Stimulated activated naive CD4-positive, alpha-beta T cell treated with Interleukin-2 at 50 U/mL for 16 hours (primary cell): ENCODE measurements at regions not wholly inside any gene's neighbourhood (a gene's known extent, or its start where the extent isn't known, plus 50 kb on each side); places are given as distances from the start of the nearest gene placed in this dataset.

Source experiments
- DNase-seq: peaks from one replicate; lab custom pipeline; 2025; lab: John Stamatoyannopoulos, UW

DNA sequence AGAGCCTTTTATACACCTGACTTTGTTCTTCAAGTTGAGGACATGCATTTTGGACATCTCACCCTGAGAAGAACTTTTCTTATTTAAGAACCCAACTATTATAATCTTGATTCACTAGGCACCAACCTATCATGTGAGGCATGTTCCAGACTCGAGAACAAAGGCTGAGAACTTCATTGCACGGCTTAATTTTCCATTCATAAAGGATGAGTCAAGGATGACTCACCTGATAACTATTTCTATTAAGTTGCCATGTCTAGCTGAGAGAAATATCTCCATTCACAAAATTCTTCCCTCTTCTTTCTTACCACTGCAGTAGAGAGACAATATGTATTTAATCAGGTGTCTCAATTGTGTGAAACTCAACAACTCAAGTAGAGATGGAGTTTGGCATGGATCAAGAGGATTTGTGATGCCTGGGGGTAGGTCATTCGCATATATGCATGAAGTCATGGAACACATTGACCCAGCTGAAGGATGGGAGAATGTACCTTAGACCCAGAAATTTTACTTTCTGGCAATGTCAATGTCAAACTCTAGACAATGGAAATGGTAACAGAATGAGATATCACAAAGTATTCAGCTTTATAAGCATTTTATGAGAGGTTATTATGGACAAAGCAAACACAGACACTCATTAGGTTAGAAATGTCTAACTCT, 173.2 kb upstream of the PRNP start:
- no peak for DNase-seq

DNA sequence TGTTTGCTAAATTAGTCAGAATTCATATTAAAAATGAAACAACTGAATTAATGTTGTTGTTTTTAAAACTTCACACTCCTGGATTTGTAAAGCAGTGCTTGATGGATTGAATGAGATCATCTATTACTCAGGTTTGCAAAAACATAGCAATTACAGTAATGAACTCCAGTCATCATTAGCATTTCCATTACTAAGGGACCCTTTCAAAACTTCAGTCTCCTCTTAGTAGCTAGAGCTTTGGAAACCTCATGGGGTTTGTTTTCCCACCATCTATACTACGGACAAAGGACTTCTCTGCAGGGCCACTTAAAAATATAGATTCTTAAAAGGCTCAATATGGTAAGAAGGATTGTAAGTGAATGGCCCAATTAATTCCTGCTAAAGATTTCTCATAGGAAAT, 174.5 kb upstream of the PRNP start:
- DNase-seq = no peak

DNA sequence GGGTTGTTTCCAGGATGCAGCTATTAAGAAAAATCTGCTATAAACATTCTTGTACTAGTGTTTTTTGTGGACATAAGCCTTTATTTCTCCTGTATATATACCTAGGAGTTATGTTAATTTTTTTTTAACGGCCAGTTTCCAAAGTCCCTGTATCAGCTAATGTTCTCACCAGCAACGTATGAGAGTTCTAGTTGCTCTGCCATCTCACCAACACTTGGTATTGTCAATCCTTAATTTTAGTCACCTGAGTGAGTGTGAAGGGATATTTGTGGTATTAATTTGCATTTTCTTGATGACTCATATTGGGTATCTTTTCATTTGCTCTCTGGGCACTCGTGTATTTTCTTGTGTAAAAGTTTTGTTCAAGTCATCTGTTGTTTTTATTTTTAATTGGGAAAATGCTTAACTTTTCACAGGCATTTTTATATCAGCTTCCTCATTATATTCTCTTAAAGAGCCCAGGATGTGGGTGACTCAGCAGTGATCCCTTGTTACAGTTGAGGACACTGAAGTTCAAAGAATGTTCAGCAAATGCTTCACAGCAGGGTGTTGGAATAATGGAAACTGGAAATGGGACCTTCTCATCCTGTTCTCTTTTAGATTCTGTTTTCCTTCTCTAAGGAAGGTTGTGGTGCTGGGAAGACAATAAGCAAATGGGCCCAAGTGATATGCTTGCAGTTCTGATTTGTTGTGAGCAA, 176.3 kb upstream of the PRNP start:
- no peak for DNase-seq

GRCh38 chr20:4508773-4509172, 177.5 kb upstream of the PRNP start:
- DNase-seq = no peak

DNA sequence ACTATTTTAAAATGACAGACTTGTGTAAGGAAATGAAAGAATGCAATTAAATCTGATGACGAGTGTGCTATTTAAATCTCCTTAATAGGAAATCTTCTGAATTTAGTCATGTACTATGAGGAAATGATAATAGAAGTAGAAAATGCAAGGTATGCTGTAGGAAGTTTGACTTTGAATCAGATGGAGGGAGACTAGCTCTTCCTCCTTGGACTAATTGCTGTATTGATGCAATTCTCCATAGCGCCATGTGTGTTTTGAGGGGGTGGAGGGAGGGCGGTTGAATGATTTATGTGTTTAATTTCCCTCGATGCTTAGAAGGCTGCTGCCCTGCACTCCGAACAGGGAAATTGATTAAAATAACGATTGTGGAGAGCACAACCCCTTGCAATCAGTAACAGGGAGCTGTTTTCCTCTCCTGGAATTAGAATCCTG, 179.0 kb upstream of the PRNP start:
- DNase-seq = no peak

DNA sequence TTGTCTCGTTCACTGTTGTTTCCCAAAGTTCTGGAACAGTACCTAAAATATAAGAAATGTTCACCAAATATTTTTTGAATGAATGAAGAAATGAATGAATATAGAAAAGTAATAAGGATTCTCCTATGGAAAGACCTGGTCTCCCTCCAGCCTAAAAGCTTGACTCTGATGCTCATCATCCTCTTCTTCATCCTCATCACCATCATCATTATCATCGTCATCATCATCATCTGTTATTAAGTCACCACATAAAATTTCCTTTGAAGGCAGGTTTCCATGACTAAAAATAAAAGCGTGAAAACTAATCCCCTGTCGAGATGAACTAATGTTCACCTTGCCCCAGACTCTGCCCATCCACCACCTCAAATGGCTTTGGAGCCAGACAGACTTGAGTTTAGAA, 181.4 kb upstream of the PRNP start:
- no peak for DNase-seq

- DNase-seq = no peak
These were observed 183.5 kb upstream of the PRNP start for GRCh38 chr20:4502756-4503155.

DNA sequence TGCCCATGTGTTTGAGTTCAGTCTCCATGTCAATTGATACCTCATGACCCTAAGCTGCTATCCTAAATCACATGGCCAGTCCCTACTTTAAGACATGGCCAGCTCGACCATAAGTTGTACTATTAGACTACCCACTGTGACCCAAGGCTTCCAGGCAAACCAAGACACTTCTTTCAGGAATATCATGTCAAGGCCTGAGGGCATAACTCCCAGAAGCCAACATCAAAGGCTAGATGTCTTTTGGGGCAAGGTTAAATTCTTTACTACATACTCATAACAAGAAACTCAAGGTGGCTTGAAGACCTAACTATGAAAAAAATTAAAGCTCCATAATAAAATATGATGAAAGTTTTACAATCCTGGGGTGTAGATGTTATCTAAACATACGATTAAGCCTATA, 192.9 kb upstream of the PRNP start:
- DNase-seq = no peak

GRCh38 chr20:4491643-4492042, 194.6 kb upstream of the PRNP start:
- no peak for DNase-seq

GRCh38 chr20:4490606-4491280, 195.5 kb upstream of the PRNP start:
- no peak for DNase-seq

- DNase-seq = no peak
These were observed 196.2 kb upstream of the PRNP start for GRCh38 chr20:4490045-4490444.

DNA sequence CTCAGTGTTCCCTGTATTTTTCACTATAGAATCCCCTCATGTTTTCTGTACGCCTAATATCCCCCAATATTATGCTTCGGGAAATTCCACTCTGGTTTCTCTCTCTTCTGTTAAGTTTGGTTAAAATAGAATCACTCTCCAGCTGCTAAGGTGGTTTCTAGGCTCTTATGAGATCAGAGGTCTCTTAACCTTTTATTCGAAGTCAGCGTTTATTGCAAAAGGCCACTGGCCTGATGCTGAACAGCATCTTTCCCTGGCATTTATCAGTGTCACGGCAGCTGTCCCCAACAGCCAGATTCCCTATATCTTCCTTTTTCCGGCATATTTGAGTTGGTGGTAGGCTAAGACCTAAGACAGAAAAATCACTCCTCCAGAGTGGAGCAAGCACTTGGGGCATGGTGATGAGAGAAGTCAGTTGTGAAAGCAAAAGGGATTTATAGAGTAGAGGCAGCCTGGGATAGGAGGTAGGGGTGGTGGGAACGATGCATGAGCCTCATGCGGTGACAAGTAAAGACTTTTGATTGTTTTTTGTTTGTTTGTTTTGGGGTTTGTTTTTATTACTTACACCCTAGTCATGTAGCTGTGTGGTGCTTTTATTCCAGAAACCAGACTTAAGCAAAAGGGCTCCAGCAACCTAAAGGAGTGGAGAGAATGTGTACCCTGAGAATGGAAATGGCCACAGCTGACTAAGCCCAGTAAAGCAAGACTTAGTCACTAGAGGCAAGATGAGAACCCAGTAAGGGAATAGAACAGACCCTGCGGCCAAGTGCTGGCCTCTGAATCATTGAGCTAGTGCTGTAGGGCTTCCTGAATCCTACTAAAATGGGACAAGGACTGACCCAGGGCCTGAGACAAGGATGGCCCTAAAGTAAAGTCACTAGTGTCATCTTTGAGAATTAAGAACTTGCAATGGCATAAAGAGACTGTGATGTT, 197.6 kb upstream of the PRNP start:
- no peak for DNase-seq

DNA sequence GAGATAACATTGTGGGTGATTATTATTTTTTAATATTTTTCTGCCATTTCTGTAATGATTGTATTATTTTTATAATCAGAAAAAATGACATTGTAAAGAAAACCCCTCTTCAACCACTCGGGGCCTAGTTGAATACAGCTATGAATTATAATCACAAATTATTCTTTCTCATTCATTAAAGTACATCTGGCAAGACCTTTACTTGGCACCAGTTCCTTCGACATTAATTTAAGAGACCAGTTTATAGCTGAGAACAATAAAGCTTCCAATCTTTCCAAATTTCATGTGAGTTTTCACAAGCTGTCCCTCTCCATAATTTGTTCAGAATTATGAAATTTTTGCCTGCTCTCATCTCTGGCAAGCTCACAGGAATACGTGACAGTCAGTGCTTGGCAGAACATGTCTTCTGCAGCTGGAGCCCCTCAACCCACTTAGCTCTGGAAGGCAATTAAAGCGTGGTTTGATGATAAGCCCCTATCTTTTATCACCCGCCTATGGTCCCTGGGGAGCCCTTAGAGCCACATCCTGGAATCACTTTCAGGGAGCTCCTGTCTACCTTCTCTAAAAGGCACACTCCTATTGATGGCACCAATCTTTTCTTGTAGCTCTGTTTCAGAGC, 201.8 kb upstream of the PRNP start:
- no peak for DNase-seq

- no peak for DNase-seq
These were observed 202.3 kb upstream of the PRNP start for GRCh38 chr20:4483961-4484360.

GRCh38 chr20:4483486-4483885, 202.8 kb upstream of the PRNP start:
- DNase-seq = no peak

- DNase-seq = no peak
These were observed 206.2 kb upstream of the PRNP start for GRCh38 chr20:4480104-4480503.

GRCh38 chr20:4476903-4477500, 209.3 kb upstream of the PRNP start:
- DNase-seq = no peak

DNA sequence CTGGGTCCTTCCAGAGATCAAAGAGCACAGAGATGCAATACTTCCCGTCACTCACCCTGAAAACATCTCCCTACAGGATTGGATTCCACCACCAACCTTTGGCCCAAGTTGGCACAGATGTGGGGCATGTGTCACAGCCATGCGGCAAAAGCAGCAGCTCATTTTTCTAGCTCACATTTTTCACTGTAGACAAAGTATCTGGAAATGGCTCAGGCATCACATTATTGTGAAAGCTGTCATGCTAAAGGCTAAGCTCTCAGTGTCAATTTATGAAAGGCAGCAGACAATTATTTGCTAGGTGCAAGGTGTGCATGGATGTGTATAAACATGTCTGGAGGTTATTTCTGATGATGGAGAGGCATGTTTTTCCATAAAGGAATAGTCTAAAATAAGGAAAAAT, 213.3 kb upstream of the PRNP start:
- DNase-seq = no peak

GRCh38 chr20:4471221-4471620, 215.0 kb upstream of the PRNP start:
- no peak for DNase-seq

DNA sequence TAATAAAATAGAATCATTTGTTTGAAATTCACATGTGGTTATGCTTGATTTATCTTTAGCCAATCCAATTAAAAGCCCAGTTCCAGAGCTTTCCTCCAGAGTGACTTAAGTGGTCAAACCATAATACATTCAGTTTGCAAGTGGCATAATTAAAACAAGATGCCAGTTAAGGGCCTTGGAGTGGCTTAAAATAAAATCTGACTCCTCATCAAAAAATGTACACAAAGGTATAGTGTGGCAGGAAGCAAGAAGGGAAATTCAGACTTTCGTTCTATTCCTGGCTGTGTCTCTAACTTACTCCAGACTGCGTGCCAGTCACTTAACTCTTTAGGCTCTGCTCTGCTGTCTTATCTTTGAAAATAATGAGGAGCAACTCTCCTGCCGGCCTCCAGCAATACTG, 215.9 kb upstream of the PRNP start:
- DNase-seq = no peak

DNA sequence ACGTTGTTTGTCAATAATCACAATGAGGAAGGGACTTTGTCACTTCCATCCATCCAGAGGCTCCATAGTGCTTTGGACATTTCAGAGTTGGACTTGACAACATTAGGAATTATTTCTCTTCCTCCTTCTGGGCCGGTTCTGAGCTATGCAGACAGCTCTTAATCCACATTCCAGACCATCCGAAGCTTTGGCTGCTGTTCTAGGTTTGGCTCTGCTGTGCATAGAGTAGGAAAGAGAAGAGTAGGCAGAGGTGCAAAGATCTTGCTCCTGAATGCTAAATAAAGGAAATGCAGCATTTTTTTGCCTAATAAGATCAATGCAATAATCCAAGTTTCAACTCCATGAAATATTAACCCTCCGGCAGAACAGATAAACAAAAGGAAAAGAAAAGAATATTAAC, 216.3 kb upstream of the PRNP start:
- DNase-seq = no peak
